ENCODE measurements at regions not wholly inside any gene's neighbourhood (a gene's known extent, or its start where the extent isn't known, plus 50 kb on each side); places are given as distances from the start of the nearest gene placed in this dataset.
A peak's percentile ranks its signal among the peaks of the same experiment; 100 is the strongest.
"Not testable (repeated sequence)": the region's sequence is repeated elsewhere in the genome, so short reads cannot be mapped to it uniquely, and the experiment has no call there.

- Mint-ChIP-seq H3K9me3 (peaks cover 2% of the 10 kb centered on the region), H3K27ac (peak overlapping the region in 2 of 3 experiments; percentile 43 to 56), H3K27me3 (ENCODE audit: low read depth) (peaks cover 11% of the 10 kb centered on the region), H3K4me1 (peaks cover 47% of the 10 kb centered on the region), H3K36me3 (ENCODE audit: low read depth) (no peaks in the 10 kb centered on the region), H3K4me3 (no peak overlapping the region)
- TF ChIP-seq CTCF (IDR thresholded peaks at IDR 0.05; ENCODE audit: unreplicated experiment in 3 of 3): no peak
These were observed 91.6 kb downstream of the GLUL start for GRCh38 chr1:182299728-182300616.

GRCh38 chr1:182299054-182299727 lies 92.4 kb downstream of the GLUL start:
- H3K4me1 Mint-ChIP-seq: peaks cover 42% of the 10 kb centered on the region
- not testable (repeated sequence) for H3K27ac Mint-ChIP-seq; H3K4me3 Mint-ChIP-seq; H3K36me3 Mint-ChIP-seq (ENCODE audit: low read depth); H3K9me3 Mint-ChIP-seq
- H3K27me3 Mint-ChIP-seq (ENCODE audit: low read depth): peaks cover 11% of the 10 kb centered on the region

GRCh38 chr1:182297335-182297734 lies 94.3 kb downstream of the GLUL start:
- Mint-ChIP-seq H3K27ac (no peak overlapping the region), H3K4me3 (no peak overlapping the region), H3K9me3 (no peaks in the 10 kb centered on the region), H3K27me3 (ENCODE audit: low read depth) (peaks cover 8% of the 10 kb centered on the region), H3K36me3 (ENCODE audit: low read depth) (no peaks in the 10 kb centered on the region), H3K4me1 (peaks cover 26% of the 10 kb centered on the region)
- TF ChIP-seq CTCF (IDR thresholded peaks at IDR 0.05; ENCODE audit: unreplicated experiment in 3 of 3): no peak

GRCh38 chr1:182295697-182296096 lies 95.9 kb downstream of the GLUL start:
- Mint-ChIP-seq H3K36me3 (ENCODE audit: low read depth) (no peaks in the 10 kb centered on the region), H3K27ac (no peak overlapping the region), H3K27me3 (ENCODE audit: low read depth) (no peaks in the 10 kb centered on the region), H3K4me1 (peaks cover 12% of the 10 kb centered on the region), H3K4me3 (no peak overlapping the region), H3K9me3 (no peaks in the 10 kb centered on the region)
- no peak for TF ChIP-seq CTCF (IDR thresholded peaks at IDR 0.05; ENCODE audit: unreplicated experiment in 3 of 3)

- no peaks in the 10 kb centered on the region for H3K9me3 Mint-ChIP-seq
- no peaks in the 10 kb centered on the region for H3K27me3 Mint-ChIP-seq (ENCODE audit: low read depth)
These were observed 98.4 kb downstream of the GLUL start for GRCh38 chr1:182293119-182293589.

More at GRCh38 chr1:182293119-182293589, 98.4 kb downstream of the GLUL start:
- Mint-ChIP-seq H3K4me3 (no peak overlapping the region), H3K4me1 (peaks cover 13% of the 10 kb centered on the region), H3K36me3 (ENCODE audit: low read depth) (no peaks in the 10 kb centered on the region), H3K27ac (no peak overlapping the region)
- TF ChIP-seq CTCF (IDR thresholded peaks at IDR 0.05; ENCODE audit: unreplicated experiment in 3 of 3): no peak
